PC-3 (cell line): ENCODE measurements at regions not wholly inside any gene's neighbourhood (a gene's known extent, or its start where the extent isn't known, plus 50 kb on each side); places are given as distances from the start of the nearest gene placed in this dataset.

ENCODE experiments used
- EZH2 ChIP-seq: fragments of 300-600 bp; sonication (generic); IDR thresholded peaks from one replicate; pipeline ENCODE4 v1.6.1; 2017; ENCODE audit warnings: antibody characterized with exemption, mild to moderate bottlenecking, low read length; ENCODE audit not compliant: unreplicated experiment
- EZH2phosphoT487 ChIP-seq: fragments of 300-600 bp; sonication (generic); IDR thresholded peaks from 2 replicates; pipeline ENCODE4 v1.6.1; 2018; ENCODE audit warnings: mild to moderate bottlenecking, antibody characterized with exemption, low read length, borderline replicate concordance
- TF ChIP-seq, protein P1 (sequence below): fragments of 300-600 bp; sonication (generic); conservative IDR thresholded peaks from 2 replicates; pipeline ENCODE4 v1.5.1; 2017; ENCODE audit warnings: antibody characterized with exemption, low read depth, mild to moderate bottlenecking, low read length

DNA sequence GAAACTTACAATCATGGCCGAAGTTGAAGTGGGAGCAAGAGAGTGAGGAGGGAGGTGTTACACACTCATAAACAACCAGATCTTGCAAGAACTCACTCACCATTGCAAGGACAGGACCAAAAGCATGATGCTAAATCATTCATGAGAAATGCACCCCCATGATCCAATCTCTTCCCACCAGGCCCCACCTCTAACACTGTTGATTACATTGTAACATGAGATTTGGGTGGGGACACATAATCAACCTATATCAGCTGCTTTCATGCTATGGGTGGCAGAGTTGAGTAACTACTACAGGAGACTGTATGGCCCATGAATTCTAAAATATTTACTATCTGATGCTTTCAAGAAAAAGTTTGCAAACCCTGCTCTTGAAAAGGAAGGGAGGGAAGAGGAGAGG lies 155.1 kb downstream of the DEFB131A start:
- TF ChIP-seq, protein P1, sequence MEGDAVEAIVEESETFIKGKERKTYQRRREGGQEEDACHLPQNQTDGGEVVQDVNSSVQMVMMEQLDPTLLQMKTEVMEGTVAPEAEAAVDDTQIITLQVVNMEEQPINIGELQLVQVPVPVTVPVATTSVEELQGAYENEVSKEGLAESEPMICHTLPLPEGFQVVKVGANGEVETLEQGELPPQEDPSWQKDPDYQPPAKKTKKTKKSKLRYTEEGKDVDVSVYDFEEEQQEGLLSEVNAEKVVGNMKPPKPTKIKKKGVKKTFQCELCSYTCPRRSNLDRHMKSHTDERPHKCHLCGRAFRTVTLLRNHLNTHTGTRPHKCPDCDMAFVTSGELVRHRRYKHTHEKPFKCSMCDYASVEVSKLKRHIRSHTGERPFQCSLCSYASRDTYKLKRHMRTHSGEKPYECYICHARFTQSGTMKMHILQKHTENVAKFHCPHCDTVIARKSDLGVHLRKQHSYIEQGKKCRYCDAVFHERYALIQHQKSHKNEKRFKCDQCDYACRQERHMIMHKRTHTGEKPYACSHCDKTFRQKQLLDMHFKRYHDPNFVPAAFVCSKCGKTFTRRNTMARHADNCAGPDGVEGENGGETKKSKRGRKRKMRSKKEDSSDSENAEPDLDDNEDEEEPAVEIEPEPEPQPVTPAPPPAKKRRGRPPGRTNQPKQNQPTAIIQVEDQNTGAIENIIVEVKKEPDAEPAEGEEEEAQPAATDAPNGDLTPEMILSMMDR = no peak
- TF ChIP-seq EZH2phosphoT487 = no peak
- no peak for TF ChIP-seq EZH2
